Iris pigment epithelial cell (primary cell): ENCODE measurements at regions not wholly inside any gene's neighbourhood (a gene's known extent, or its start where the extent isn't known, plus 50 kb on each side); places are given as distances from the start of the nearest gene placed in this dataset.
A peak's percentile ranks its signal among the peaks of the same experiment; 100 is the strongest.

Source experiments
- DNase-seq: peaks from one replicate; pipeline ENCODE4 v3.0.0-alpha.2; 2011; ENCODE audit warnings: low read depth

DNA sequence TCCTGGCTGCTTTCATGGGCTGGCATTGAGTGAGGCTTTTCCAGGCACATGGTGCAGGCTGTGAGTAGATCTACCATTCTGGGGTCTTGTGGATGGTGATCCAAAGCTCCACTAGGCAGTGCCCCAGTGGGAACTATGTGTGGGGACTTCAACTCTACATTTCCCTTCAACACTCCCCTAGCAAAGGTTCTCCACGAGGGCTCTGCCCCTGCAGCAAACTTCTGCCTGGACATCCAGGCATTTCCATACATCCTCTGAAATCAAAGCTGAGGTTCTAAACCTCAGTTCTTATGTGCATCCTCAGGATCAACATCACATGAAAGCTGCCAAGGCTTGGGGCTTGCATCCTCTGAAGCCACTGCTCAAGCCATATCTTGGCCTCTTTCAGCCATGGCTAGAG is 282.9 kb upstream of the ZPLD1 start:
- no peak for DNase-seq

DNA sequence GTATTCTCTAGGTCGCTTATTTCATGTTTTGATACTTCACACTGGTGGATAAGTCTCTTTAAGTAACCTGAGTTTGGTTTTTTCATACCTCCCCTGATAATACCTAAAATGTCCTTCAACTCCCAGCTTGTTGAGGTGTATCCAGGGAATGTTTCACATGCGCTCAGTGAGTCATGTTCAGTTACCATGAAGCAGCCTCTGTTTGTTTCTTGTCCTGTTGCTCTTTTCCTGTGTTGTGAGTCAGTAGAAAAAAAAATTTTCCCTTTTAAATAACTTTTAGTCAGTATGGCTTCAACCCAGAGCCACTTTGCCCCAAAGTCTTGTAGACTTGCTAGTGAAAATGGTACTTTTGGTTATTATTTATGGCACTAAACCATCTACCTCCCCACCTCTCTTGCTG is 278.4 kb upstream of the ZPLD1 start:
- DNase-seq: peak; percentile 96

DNA sequence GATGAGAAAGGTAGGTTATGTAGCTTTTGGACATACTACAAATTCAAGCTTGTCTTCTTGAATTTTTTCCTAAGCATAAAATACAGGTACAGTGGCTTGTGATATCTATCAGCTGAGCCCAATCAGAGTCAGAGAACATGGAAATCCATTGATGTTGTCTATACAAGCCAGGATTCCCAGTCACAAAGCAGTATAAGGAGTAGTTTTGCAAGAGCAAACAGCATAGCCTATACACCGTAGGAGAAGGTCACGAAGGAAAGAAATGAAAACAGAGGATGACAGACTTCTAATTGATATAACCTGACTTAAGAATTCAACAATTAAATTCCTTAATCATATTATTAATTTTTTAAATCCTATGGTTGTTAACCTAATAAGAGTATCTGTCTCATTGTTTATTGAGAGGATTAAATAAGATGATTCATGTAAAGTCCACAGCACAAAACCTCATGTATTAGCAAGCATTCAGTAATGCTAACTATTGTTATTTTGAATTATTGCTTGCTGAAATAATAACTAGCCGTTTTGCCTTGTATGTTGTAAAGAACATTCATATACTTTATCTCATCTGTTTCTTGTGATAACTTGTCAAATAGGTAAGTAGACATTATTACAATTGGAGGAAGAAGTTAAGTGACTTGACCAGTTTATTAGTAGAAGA is 276.6 kb upstream of the ZPLD1 start:
- DNase-seq: peak; percentile 74

DNA sequence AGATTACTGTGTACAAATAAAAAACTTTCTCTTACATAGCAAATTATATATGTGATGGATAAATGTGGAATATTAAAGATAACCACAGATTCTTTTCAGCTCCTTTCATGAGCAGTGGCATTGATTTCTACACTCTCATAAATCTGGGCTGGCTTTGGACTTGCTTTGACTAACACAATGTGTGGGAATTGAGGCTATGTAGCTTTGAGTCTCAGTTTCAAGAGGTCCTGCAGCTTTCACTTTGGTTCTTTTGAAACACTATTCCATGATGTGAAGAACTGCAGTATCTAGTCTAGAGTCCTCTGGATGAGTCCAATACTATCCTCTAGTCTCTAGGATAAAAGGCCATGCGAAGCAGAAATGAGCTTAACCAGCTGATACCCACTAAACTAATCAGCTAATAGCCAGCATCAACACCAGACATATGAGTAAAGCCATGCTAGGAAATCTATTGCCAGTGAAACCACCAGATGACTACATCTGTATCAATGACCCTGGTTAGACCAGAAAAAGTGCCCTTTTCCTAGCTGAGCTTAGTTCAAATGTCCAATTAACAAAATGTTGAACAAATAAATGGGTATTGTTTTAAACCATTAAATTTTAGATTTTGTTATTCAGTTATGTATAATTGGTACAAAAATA is 274.9 kb upstream of the ZPLD1 start:
- no peak for DNase-seq

DNA sequence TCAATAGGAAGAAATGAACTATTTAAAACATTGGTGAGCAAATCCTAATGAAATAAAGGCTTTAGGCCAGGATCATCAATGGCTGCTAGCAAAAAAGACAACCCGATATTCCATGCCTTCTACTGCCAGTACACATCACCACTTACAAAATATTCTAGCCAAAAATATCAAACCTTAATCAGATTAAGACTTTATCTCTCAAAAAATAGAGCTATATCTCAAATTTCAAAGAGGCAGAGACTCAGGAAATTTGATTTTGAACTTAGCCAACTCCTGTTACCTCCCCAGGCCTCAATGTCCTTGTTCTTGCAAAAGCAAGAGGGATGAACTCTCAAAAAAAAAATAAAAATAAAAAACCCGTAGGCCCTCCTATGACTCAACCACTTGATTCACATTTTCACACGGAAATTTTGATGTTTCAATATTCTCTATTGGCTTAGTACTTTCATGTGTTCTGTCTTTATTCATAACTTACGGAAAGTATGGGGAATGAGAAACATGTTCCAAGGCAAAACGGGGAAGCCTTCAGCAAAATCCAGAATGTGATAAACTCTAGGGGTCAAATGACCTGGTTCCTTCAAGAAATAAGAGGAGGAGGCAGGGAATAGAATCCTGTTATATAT is 273.3 kb upstream of the ZPLD1 start:
- peak; percentile 80 for DNase-seq

DNA sequence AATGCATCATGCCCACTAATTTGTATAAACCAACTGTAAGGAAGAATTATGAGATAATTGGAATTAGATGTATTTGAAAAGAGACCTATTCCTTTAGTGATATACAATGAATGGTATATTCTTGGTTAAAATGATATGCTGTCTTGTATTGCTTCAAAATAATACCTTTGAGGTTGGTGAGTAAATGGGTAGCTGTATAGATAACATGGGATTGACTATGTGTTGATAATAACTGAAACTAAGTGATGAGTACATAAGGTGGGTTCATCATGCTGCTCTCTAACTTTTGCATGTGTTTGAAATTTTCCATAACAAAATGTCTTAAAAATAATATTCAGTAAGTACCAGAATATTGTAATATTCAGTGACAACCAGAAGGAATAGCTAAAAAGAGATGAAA is 272.6 kb upstream of the ZPLD1 start:
- DNase-seq: no peak

DNA sequence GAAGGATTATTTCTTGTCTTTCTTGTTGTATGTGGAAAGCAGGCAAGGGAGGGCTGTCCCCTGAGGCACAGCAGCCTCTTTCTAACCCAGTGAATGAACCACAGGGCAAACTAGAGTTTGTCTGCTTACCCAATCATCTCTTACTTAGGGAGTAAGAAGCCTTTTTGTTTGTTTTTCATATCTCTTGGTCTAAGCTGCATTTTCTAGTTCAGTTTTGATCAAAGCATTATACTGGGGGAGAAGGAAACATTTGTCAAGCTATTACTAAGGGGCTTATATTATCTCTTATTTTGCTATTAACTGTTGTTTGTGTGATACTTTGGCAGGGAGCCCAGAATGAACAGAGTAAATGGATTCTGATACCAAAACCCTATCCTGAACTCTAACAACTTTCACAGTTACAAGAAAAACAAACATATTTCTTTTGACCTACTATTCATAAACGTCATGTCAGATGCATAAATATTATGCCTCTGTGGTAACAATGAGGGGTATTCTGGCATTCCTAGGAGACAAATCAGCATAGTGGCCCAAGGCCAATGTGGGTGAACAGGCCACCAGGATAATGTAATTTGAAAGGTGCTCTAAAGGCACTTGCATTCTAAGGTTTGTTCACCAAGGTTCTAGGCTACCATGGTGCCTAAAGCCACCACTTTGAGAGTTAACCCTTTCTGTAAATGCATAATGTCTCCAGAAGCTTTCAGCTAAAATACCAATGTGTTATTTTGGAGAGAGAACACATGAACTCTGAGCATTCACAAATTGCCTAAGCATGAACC is 271.6 kb upstream of the ZPLD1 start:
- peak; percentile 95 for DNase-seq

DNA sequence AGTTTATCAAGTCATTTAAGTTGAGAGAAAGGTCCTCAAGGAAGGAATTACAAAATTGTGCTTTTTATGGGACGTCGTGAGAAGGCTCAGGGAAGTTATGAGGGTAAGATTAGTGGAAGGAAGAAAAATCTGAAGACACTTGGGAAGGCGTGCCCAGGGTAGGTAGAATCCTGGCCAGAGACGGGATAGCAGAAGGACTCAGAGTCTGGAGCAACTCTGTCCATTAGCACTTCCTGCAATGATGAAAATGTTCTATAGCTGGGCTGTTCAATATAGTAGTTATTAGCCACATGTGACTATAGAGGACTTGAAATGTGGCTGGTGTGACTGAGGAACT is 271.0 kb upstream of the ZPLD1 start:
- DNase-seq: no peak

DNA sequence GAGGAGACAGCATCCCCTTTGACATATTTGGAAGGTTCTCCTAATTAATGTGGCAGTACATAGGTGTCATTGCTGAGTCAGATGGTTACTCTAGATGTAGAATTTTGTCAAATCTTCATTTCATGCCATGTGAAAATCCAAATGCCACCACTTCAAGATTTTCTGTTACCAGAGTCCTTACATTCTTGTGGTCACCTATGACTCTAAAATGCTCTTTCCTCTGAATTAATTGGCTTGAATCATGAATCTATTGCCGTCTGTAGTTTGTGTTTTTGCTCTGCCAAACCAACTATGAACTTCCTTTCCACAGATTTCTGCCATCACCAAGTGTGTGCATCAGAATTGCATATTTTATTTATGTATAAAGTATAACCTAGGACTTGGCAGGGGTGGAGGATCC is 269.4 kb upstream of the ZPLD1 start:
- peak; percentile 71 for DNase-seq

DNA sequence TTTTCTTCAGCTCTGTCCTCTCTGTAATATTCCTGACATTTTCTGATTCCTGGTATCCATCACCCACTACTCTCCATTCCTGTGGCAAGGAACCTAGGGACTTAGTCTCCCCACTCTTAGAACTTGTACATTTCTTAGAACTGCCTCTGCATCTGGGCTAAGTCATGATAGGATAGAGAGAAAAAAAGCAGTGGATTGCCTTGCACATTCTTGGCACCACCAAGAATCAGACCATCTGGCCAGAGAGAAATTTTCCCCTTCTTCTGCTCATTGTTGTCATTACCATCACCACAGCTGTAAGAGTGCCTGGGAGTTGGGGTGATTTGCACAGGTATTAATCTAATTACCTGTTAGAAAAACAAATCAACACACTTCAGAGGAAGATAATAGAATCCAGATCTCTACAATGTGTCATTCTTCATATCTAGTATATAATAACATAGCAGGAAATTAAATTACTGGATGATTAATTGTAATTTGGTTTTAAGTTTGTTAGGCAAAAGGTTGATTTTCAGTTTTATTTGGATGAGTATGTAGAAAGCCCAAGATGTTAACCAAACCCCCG is 264.8 kb upstream of the ZPLD1 start:
- peak; percentile 14 for DNase-seq

DNA sequence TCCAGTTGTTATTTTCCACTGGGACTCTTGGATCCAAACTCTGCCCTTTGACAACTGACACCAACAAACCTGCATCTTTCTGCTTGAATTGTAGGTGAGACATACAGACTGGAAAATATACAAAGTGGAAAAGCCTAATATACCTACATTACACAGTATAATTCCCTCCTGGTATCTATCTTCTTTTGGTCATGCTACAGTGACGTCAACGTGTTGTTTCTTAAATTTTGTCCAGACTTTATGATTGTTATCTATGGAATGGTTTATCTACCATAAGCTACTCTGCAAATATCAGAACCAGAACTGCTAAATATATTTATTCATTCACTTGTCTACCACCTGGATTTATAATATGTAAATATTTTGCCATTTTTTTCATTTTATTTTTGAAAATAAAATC is 264.3 kb upstream of the ZPLD1 start:
- DNase-seq: no peak

DNA sequence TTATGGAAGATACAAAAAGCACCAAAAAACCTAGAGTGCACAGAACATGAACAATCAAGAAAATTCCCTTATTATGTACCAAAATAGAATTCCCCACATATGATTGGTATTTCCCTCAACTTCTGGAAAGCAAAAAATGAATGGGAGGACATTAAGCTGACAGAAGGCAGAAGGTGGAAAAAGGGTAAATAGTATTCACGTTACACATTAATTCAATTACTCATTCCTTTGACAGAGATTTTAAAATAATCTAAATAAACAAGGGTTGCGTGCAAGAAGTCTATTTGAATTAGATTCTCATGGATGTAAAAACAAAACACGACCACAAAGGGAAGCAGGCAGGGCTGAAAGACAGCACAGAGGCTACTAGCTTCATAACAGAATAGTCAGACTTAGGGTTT is 260.5 kb upstream of the ZPLD1 start:
- DNase-seq: peak; percentile 79

DNA sequence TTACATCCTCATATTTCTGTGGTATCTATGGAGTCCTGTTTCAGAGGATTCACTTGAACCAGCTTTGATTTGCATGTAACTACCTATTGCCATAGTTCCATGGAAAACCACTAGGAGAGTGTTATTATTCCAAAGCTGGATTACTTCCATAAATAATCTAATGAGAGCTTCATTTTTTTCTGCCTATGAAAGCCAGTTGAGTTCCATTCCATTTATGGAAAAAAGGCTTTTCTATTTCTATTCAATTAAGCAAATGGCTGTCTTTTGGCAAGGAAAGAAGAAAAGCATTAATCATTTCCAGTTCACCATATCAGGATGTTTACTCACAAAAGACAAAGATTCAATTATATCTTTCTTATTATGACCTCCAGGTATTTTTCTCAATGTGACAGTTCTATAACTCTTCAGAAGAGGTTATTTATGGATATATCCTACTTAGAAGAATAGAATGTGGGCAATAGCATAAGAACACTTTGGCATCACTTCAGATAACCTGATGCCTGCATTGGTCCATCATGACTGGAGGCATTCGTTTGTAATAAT is 259.9 kb upstream of the ZPLD1 start:
- no peak for DNase-seq

DNA sequence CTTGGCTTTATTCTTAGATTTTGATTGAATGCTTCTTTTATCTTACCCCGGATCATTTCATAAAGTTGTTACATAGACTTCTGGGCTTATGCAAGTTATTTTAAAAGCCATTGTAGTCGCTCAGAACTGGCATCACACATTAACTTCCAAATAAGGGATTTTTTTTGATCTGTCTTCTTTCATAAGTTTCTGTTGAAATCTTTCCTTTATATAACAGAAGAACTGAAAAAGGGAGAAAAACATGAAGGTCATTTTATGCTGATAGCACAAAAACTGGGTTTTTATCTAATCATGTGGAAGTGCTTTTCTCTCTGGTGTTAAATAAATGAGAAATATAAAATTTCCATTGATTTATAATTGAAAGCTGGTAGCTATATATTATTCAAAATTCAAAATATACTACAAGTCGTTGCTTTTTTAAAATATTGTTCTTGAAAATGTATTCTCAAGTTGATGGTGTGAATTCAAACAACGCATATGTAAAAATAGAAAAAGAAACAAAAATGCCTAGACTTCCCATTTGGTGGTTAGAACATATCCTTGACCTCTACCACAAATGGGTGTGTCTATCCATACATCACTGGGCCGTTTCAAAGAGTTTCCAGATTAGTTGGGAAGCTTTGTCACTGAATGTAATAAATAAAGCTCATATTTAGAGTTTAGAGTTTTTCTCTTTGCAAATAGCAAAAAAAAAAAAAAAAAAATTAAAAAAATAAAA is 258.3 kb upstream of the ZPLD1 start:
- DNase-seq: no peak

DNA sequence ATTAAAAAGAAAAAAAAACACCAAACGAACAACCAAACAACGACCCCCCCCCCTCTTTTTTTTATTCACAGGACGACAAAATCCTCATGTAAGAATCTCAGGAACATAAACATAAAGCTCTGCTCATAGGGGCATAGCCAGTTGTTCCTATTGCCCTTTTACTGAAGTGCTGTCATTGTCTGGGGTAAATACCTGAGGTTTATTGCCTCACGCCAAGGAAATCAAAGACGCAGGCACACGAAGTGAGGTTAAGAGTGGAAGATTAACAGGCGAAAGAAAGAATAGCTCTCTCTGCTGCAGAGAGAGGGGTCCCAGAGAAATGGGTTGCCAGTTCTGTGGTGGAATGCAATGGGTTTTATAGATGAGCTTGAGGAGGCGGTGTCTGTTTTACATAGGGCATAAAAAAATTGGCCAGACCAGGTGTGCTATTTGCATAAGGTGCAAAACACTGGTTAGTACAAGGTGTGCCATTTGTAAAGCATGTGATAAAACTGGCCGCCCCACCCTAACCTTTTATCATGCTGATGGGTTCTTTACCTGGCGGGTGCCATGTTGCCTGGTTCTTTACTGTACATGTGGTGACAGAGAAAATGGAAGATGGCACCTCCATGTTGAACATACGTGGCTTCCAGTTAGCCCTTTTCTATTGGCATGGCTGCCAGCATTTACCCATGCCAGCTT is 257.6 kb upstream of the ZPLD1 start:
- DNase-seq: no peak

DNA sequence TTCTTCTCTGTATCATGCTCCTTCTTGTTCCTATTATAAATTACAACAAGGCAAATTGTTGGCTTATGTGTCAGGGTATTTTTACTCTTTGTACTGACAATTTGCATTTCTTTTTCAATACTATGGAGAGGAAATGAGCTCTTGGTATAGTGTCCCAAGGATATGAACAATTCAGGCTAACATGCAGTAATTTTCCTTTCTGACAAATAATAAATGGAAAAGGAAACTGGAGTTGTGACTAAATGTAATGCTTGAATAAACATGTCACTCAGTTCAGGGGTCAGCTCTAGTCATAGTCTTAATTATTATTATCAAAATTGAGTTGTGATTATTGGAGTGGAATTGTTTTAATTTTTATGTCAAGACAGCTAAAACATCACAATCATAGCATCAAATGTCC is 256.0 kb upstream of the ZPLD1 start:
- no peak for DNase-seq

DNA sequence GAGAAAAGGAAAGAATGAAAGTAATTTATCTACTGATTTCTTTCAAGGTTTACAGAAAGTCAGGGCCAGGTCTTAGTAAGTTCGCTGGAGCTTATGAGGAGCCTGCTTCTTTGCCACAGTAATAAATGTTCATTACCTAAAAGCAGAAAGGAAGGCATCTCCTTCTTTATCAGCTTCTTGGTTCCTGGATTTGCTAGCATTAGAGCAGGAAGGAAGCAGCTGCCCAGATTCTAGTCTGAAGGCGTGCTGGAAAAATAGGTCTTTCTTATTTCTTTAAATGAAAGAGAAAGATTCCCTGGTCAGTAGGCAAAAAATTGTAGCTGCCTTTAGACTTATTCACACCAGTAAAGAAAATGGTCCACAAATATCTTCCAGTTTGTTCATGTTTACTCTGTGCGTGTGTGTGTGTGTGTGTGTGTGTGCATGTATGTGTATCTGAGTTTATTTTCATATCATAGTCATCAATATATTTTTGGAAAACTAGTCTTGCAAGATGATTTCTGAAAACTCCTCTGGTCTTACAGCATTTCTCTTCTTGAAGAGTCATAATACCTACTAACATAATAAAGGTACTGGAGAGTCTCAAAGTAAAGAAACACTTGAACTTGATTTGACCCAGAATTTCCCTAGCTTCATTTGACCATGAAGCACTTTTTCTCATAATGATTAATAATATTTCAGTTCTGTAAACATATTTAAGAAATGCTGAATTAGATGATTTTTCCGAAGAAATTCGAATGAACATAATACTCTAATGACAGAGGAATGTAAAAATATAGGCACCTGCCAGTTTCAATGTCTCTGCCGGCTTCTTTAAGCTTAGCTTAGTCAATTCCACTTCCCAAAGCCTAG is 255.3 kb upstream of the ZPLD1 start:
- DNase-seq: peak; percentile 66

DNA sequence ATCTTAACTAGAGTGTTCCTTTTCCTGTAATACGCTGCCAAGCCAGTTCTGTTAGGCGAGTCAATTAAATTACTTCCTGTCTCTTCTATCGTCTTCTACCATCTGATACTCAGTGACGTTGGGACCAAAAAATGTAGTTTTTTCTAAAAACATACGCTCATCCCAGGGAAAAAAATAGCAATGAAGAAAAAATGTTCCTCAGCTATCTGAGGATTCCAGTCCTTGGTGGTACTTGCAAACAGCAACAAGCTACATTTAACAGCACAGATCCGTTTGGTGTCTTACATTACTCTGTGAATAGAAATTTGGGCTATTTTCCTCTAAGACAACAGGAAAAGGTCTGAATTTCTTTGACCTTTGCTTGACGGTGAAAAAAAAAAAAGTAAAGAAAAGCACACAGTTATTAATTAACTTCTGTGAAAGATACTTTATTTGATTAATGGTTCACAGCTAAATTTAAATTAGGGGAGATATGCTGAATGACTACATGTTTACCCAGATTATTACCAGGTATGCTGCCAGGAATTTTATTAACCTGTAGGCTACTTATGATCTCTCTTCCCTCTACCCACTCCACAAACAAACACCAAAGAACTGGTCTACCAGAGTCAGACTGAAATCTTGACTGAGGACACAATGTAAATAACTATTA is 254.4 kb upstream of the ZPLD1 start:
- peak; percentile 95 for DNase-seq

DNA sequence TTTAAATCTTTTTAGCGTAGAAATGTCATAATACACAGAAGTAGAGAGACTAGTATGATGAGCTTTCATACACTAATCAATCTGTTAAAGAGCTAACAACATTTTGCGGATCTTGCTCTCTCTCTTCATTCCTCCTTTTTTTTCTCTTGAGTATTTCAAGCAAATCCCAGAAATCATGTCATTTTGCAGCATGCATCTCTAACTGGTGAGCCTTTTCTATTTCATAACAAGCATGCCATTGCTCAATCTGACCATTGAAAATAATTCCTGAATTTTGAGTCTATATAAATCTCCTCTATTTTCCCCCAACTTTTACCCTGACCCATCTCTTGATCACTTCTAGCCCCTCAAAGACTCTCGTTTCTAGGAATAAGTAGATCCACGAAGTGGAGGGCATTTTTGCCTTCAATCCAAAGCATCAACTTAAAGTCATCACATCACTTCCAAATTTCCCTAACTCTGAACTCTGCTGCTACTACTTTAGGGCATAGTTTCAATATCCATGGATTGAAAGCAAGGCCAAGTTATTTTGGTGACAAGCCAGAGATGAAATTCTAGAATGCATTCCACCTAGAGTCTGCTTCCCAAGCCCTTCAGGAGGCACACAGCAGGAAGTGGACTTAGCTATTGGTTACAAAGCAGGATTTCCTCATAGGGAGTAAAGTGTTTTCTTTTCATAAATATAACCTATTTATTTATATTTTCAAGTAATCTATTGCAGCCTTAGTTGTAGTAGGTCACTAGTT is 253.5 kb upstream of the ZPLD1 start:
- peak; percentile 94 for DNase-seq
